ENCODE measurements at regions not wholly inside any gene's neighbourhood (a gene's known extent, or its start where the extent isn't known, plus 50 kb on each side); places are given as distances from the start of the nearest gene placed in this dataset.

DNA sequence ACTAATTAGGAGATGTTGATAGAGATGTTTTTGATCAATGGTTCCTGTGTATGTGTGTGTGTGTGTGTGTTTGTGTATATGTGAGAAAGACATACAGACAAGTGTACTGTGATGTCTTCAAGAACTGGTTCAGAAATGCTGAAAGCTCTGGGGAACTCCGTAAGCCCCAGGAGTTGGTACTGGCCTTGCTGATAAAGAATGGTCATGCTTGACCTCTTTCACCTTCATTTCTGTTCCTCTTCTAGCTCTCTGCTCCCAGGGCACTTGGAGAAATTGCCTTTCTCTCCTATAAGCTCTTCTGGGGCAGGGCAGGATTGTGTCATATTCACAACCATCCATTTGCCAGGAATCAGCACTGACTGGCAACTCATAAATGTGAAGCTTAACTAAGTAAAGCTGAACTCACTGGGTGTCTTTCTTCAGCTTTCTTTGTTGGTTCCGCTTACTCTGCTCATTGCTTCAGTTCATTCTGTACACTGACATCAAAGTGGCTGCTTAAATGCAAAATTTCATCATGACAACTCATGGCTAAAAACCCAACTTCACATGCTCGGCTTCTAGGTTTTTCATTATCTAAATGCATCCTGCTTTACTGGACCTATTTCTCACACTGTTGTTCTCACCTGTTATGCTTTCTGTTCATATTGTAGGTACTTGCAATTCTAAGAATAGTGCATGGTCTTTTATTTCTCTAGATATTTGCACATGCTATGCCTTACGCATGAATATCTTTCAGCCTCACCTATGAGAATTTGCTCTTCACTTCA lies 162.1 kb upstream of the LYSMD4 start:
- in situ Hi-C loops (cut with HindIII; ENCODE audit: low sequenced_read_pairs) = no loop called here
- no peak for TF ChIP-seq CTCF (IDR thresholded peaks at IDR 0.05; ENCODE audit: low read depth, low read length, missing control alignments)
- no peak for DNase-seq (ENCODE audit: low read depth)
- no peak overlapping the region for H3K4me3 ChIP-seq (ENCODE audit: low read depth, low read length)

GRCh38 chr15:99878835-99879234 lies 145.6 kb upstream of the LYSMD4 start:
- in situ Hi-C loops (cut with HindIII; ENCODE audit: low sequenced_read_pairs) = no loop called here
- DNase-seq (ENCODE audit: low read depth) = no peak
- H3K4me3 ChIP-seq (ENCODE audit: low read depth, low read length) = no peak overlapping the region
- no peak for TF ChIP-seq CTCF (IDR thresholded peaks at IDR 0.05; ENCODE audit: low read depth, low read length, missing control alignments)

GRCh38 chr15:99873451-99873850 lies 140.2 kb upstream of the LYSMD4 start:
- in situ Hi-C loops (cut with HindIII; ENCODE audit: low sequenced_read_pairs) = no loop called here
- no peak overlapping the region for H3K4me3 ChIP-seq (ENCODE audit: low read depth, low read length)
- DNase-seq (ENCODE audit: low read depth) = no peak
- TF ChIP-seq CTCF (IDR thresholded peaks at IDR 0.05; ENCODE audit: low read depth, low read length, missing control alignments) = no peak

DNA sequence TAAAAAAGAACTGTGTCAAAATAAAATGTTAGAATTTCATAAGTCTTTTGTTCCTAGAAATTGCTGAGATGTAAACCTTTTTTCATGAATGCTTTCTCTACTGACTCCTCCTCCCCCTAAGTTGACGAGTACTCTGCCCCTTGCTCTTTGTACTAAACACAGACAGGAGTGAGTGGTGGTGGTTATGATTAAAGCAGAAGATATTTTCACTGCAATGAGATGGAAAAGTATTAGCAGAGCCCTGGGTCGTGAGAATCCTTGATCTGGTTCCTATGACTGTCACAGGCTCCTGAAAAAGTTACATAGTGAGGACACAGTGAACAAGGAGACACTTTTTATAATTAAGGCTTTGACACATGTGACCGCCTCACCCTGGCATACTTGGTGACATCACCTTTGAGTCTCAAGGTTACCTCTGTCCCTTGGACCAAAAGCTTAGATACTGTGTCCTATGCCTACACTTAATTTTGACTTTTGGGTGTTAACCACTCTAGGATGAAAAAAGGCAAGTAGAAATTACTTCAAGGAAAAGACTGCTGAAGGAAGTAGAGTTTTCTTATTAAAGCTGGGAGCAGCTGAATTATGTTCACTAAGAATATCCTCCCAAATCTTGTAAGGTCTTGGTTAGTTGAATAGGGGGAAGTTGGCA lies 130.4 kb upstream of the LYSMD4 start:
- in situ Hi-C loops (cut with HindIII; ENCODE audit: low sequenced_read_pairs) = no loop called here
- H3K4me3 ChIP-seq (ENCODE audit: low read depth, low read length) = no peak overlapping the region
- no peak for TF ChIP-seq CTCF (IDR thresholded peaks at IDR 0.05; ENCODE audit: low read depth, low read length, missing control alignments)
- DNase-seq (ENCODE audit: low read depth) = no peak

GRCh38 chr15:99857836-99858235 lies 124.6 kb upstream of the LYSMD4 start:
- no peak for DNase-seq (ENCODE audit: low read depth)
- in situ Hi-C loops (cut with HindIII; ENCODE audit: low sequenced_read_pairs) = no loop called here
- H3K4me3 ChIP-seq (ENCODE audit: low read depth, low read length) = no peak overlapping the region
- no peak for TF ChIP-seq CTCF (IDR thresholded peaks at IDR 0.05; ENCODE audit: low read depth, low read length, missing control alignments)

GRCh38 chr15:99850517-99850916 lies 117.3 kb upstream of the LYSMD4 start:
- TF ChIP-seq CTCF (IDR thresholded peaks at IDR 0.05; ENCODE audit: low read depth, low read length, missing control alignments) = no peak
- H3K4me3 ChIP-seq (ENCODE audit: low read depth, low read length) = no peak overlapping the region
- in situ Hi-C loops (cut with HindIII; ENCODE audit: low sequenced_read_pairs) = no loop called here
- DNase-seq (ENCODE audit: low read depth) = no peak

Measured in astrocyte of the cerebellum (primary cell).